ENCODE measurements at regions not wholly inside any gene's neighbourhood (a gene's known extent, or its start where the extent isn't known, plus 50 kb on each side); places are given as distances from the start of the nearest gene placed in this dataset.

DNA sequence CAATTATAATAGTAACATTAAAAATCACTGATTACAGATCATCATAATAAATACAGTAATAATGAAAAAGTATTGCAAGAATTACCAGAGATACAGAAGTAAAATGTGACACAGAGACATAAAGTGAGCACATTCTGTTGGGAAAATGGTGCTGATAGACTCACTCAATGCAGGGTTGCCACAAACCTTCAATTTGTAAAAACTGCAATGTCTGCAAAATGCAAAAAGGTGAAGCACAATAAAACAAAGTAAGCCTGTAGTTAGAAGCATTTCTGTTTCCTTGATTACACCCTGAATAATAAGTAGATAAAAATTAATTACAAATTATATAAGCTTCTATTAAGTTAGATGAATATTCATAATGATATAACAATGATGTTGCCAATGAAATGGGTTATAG lies 736.2 kb upstream of the CHD1 start:
- H3K4me1 Mint-ChIP-seq (ENCODE audit: low read depth, unreplicated experiment), result no peaks in the 10 kb centered on the region
- H3K9me3 Mint-ChIP-seq (ENCODE audit: unreplicated experiment), result no peaks in the 10 kb centered on the region
- H3K36me3 Mint-ChIP-seq (ENCODE audit: insufficient read depth, unreplicated experiment), result no peaks in the 10 kb centered on the region
- Histone ChIP-seq H3K36me3 (ENCODE audit: control insufficient read depth, insufficient read depth, low read length) (no peaks in the 10 kb centered on the region), H3K9me3 (no peaks in the 10 kb centered on the region), H3K4me1 (no peaks in the 10 kb centered on the region), H3K4me3 (ENCODE audit: low read depth, low read length) (no peak overlapping the region), H3K27me3 (replicated peaks; ENCODE audit: control insufficient read depth, insufficient read depth, low read length) (no peaks in the 10 kb centered on the region)
- H3K27ac Mint-ChIP-seq (ENCODE audit: unreplicated experiment), result no peak overlapping the region
- H3K27me3 Mint-ChIP-seq (ENCODE audit: insufficient read depth, unreplicated experiment), result peaks cover 5% of the 10 kb centered on the region
- intact Hi-C loops (cut with micrococcal nuclease; ENCODE audit: unreplicated experiment), result no loop called here
- POLR2A ChIA-PET, result no interaction called here
- CTCF ChIA-PET, result no interaction called here
- BruUV-seq (replicated peaks), result no TSS peak
- no peak overlapping the region for H3K4me3 Mint-ChIP-seq (ENCODE audit: unreplicated experiment)
- TF ChIP-seq, protein P1, sequence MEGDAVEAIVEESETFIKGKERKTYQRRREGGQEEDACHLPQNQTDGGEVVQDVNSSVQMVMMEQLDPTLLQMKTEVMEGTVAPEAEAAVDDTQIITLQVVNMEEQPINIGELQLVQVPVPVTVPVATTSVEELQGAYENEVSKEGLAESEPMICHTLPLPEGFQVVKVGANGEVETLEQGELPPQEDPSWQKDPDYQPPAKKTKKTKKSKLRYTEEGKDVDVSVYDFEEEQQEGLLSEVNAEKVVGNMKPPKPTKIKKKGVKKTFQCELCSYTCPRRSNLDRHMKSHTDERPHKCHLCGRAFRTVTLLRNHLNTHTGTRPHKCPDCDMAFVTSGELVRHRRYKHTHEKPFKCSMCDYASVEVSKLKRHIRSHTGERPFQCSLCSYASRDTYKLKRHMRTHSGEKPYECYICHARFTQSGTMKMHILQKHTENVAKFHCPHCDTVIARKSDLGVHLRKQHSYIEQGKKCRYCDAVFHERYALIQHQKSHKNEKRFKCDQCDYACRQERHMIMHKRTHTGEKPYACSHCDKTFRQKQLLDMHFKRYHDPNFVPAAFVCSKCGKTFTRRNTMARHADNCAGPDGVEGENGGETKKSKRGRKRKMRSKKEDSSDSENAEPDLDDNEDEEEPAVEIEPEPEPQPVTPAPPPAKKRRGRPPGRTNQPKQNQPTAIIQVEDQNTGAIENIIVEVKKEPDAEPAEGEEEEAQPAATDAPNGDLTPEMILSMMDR (IDR thresholded peaks at IDR 0.05; ENCODE audit: insufficient read depth in 1 of 2, low read depth in 1 of 2, low read length in 1 of 2, severe bottlenecking in 1 of 2, unreplicated experiment in 1 of 2), result no peak
- DNase-seq, result no peak

DNA sequence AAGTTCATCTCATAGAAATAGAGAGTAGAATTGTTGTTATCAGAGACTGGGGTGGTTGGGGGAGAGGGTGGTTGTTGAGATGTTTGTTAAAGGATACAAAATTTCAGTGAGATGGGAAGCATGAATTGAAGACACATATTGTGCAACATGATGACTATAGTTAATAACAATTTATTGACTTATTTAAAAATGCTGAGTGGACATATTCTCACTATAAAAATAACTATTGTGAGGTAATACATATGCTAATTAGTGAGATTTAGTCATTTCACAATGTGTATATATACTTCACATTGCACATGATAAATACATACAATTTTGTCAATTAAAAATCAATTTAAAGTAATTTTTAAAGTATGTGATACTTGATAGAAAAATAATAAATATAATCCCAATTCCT lies 722.5 kb upstream of the CHD1 start:
- Histone ChIP-seq H3K4me1 (no peaks in the 10 kb centered on the region), H3K27me3 (replicated peaks; ENCODE audit: control insufficient read depth, insufficient read depth, low read length) (no peaks in the 10 kb centered on the region), H3K9me3 (no peaks in the 10 kb centered on the region), H3K36me3 (ENCODE audit: control insufficient read depth, insufficient read depth, low read length) (no peaks in the 10 kb centered on the region), H3K4me3 (ENCODE audit: low read depth, low read length) (no peak overlapping the region)
- intact Hi-C loops (cut with micrococcal nuclease; ENCODE audit: unreplicated experiment), result no loop called here
- ChIA-PET CTCF (no interaction called here), POLR2A (no interaction called here)
- Mint-ChIP-seq H3K36me3 (ENCODE audit: insufficient read depth, unreplicated experiment) (no peaks in the 10 kb centered on the region), H3K9me3 (ENCODE audit: unreplicated experiment) (no peaks in the 10 kb centered on the region), H3K4me3 (ENCODE audit: unreplicated experiment) (no peak overlapping the region), H3K27me3 (ENCODE audit: insufficient read depth, unreplicated experiment) (peaks cover 4% of the 10 kb centered on the region), H3K27ac (ENCODE audit: unreplicated experiment) (no peak overlapping the region), H3K4me1 (ENCODE audit: low read depth, unreplicated experiment) (no peaks in the 10 kb centered on the region)
- no peak for DNase-seq
- no TSS peak for BruUV-seq (replicated peaks)
- TF ChIP-seq, protein P1 (IDR thresholded peaks at IDR 0.05; ENCODE audit: insufficient read depth in 1 of 2, low read depth in 1 of 2, low read length in 1 of 2, severe bottlenecking in 1 of 2, unreplicated experiment in 1 of 2), result no peak

DNA sequence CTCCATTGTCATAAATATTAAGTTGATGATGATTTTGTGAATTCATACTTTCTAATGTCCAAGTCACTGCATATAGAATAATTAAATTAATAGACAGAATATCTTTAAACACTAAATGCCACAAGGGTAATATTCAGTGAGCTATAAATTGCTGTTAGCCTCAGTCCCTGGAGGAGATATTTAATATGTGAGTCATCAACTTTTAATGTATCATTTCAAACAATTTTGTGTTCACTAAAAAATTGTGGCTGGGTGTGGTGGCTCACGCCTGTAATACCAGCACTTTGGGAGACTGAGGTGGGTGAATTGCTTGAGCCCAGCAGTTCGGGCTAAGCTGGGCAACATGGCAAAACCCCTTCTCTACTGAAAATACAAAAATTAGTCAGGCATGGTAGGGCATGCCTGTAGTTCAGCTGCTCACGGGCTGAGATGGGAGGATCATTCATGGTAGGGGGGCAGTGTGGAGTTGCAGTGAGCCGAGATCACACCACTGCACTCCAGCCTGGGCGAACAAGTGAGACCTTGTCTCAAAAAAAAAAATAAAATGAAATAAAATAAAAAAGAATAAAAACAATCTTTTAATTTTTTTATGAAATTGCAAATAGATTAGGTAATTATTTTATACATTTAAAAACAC lies 717.3 kb upstream of the CHD1 start:
- Histone ChIP-seq H3K4me3 (ENCODE audit: low read depth, low read length) (no peak overlapping the region), H3K9me3 (no peaks in the 10 kb centered on the region), H3K27me3 (replicated peaks; ENCODE audit: control insufficient read depth, insufficient read depth, low read length) (no peaks in the 10 kb centered on the region), H3K36me3 (ENCODE audit: control insufficient read depth, insufficient read depth, low read length) (no peaks in the 10 kb centered on the region), H3K4me1 (no peaks in the 10 kb centered on the region)
- intact Hi-C loops (cut with micrococcal nuclease; ENCODE audit: unreplicated experiment), result no loop called here
- Mint-ChIP-seq H3K27me3 (ENCODE audit: insufficient read depth, unreplicated experiment) (no peaks in the 10 kb centered on the region), H3K27ac (ENCODE audit: unreplicated experiment) (no peak overlapping the region), H3K4me3 (ENCODE audit: unreplicated experiment) (no peak overlapping the region), H3K36me3 (ENCODE audit: insufficient read depth, unreplicated experiment) (no peaks in the 10 kb centered on the region), H3K9me3 (ENCODE audit: unreplicated experiment) (no peaks in the 10 kb centered on the region), H3K4me1 (ENCODE audit: low read depth, unreplicated experiment) (no peaks in the 10 kb centered on the region)
- TF ChIP-seq, protein P1 (IDR thresholded peaks at IDR 0.05; ENCODE audit: insufficient read depth in 1 of 2, low read depth in 1 of 2, low read length in 1 of 2, severe bottlenecking in 1 of 2, unreplicated experiment in 1 of 2), result no peak
- no peak for DNase-seq
- ChIA-PET CTCF (no interaction called here), POLR2A (no interaction called here)
- BruUV-seq (replicated peaks), result no TSS peak
